Glomerular visceral epithelial cell (primary cell): ENCODE measurements at regions not wholly inside any gene's neighbourhood (a gene's known extent, or its start where the extent isn't known, plus 50 kb on each side); places are given as distances from the start of the nearest gene placed in this dataset.

Experiments used
- DNase-seq: peaks from one replicate; pipeline ENCODE4 v3.0.0-alpha.2; 2016; ENCODE audit errors: extremely low spot score

DNA sequence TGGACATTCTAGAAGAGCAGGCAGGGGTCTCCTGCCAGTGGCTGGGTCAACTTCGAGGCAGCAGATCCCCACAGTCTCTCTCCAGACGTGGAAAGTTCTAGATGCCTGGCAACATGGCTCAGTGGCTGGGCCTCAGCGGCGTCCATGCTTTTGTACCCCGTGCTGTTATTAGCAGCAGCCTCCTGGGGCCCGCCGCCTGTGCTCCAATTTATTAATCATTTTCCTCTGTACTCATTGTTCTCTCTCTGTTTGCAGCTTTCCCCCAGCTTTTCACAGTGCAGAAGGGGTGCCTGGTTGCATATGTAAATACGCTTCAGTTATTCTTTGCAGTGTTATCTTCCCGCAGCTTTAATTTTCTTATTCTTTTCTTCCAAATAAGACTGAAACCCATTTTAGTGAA is 515.1 kb downstream of the TBC1D22A start:
- no peak for DNase-seq

GRCh38 chr22:47276991-47277390 is 514.5 kb downstream of the TBC1D22A start:
- no peak for DNase-seq

- DNase-seq, result no peak
Observed at GRCh38 chr22:47276450-47276820, 514.0 kb downstream of the TBC1D22A start.

DNA sequence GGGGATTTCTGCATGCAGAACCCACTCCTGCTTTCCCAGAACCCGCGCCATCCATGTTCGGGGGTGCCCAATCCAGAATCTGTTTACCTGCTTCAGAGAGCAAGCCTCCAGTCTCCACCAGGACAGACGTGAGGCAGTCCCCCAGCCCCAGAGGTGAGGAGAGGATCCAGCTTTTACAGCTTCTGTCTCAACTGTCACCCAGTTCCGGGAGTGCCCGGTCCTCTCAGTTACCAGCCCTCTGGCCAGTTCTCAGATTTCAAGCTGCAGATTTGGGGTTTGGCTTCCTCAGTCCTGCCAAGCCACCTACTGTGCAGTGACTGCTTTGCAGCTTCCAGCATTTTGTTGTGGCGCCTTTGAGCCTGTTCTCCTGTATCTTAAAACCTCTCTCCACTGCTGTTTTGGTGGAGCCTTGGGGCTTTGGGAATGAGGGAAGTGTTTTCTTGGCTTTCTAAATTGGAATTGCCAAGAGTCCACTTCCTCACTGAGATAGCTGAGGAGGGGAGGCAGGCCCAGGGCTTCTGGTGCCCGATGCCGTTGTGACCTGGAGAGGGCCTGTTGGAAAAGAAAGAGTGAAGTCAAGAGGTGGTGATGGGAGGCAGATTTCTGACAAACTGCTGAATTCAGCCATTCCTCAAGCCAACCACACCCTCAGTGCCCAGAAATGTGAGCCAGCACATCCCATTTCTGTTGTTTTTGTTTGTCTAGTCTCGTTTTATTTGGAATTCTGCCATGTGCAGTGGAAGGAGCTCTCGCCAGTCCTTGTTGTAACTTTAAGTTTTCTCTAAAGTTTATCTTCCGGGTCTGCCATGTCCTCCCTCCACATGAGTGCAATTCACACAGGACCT is 513.4 kb downstream of the TBC1D22A start:
- no peak for DNase-seq

DNA sequence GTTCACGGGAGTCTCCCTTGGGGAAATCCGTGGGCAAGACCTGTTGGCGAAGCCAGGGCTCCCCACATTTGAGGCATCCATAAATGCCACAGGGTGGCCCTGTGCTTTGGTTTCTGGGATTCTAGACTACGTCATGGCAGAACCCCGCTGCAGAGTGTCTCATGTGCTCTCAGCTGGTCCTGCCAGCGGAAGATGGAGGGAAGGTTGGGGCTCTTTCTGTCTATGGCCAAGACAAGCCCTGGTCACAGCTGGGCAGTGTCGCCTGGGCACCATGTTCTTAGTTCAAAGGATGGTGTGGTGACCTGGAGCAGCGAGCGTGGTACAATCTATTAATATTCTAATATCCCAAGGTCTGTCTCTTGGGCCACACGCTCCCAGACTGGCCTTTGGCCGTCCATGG is 511.7 kb downstream of the TBC1D22A start:
- DNase-seq, result no peak

DNA sequence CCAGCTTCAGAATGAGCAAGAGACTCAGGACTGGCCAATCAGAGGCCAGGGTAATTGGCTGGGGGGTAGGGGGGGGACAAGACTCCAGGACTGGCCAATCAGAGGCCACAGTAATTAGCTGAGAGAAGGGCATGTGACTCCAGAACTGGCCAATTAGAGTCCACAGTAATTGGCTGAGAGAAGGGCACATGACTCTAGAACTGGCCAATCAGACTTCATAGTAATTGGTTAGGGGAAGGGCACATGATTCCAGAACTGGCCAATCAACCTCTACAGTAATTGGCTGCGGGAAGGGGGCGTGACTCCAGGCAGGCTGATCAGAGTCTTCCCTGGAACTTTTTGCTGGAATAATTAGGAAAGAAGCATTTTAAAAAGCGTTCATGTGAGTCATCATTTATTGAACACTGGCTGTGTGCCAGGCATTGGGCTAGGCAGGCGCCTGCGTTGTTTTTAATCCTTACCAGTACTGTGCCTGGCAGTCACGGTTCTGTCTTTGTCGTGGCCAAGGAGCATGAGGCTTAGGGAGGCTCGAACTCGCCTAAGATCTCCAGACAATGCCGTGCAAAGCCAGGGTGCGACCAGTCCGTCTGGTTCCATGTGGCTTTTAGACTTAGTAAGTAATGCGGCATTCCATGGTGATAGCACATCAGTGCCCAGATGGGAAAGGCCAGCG is 508.1 kb downstream of the TBC1D22A start:
- no peak for DNase-seq

DNA sequence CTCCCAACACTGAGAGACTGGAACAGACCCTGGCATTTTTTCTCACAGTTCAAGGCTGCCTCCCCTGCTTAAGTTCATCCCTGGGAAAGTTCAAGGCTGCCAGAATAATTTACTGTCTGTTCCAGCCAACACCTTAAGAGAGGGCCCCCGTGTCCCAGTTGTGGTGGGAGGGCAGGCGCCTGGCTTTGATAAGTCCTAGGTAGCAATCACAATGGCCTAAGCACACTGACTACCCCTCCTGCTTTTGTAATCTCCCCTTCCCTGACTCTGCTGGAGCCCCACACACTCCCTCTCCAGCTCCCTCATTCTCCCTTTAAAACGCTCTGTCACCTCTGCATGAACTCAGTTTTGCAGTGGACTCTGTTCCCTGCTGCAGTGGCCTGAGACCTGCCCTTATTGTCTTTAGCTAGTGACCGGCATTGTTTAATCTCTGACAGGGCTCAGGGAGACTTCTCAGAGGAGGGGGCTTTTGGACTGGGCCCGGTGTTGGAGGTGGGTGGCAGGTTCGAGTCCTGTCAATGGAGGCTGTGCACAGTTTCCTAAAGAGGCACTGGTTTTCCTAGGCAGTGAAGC is 507.2 kb downstream of the TBC1D22A start:
- no peak for DNase-seq

DNA sequence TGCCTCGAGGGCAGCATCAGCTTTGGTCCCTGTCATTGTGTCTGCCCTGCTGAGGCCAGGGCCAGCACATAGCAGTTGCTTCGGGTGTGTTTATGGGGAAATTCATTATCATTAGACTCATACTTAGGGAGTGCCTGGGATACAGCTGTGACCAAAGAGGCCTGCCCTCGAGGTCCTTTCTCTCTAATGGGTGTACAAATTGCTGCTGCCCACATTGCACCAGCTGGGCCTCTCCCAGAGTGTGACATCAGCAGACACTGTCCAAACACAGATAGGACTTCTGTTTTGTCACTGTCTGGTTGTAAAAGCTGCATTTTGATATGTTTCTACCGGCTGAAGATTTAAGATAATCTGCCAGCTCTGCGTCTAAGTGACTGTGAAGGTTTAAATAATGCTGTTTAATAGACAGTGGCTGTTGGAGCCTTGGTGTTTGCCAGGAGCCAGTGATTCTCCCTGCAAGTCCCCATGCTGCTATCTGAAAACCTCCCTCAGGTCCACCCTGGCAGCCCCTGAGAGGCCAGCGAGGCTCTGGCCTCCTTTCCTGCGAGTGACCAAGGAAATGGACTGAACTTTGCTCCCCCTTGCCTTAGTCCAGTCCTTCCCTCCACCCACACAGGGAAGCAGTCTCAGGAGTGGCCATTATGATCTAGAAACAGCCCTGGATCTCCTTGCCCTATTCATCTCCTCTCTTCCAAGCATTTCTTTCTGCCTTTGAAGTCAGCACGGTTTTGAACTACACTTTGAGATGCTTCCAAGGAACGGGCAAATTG is 505.2 kb downstream of the TBC1D22A start:
- no peak for DNase-seq

- DNase-seq, result no peak
Observed at GRCh38 chr22:47266329-47266728, 503.9 kb downstream of the TBC1D22A start.

DNA sequence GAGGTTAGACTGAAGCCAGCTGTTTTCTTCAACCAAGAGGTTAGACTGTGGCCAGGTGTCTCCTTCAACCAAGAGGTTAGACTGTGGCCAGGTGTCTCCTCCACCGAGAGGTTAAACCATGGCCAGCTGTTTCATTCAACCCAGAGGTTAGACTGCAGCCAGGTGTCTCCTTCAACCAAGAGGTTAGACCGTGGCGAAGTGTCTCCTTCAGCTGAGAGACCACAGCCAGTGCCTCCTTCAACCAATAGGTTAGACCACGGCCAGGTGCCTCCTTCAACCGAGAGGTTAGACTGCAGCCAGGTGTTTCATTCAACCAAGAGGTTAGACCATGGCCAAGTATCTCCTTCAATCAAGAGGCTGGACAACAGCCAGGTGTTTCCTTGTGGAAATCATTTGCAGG is 498.1 kb downstream of the TBC1D22A start:
- DNase-seq, result no peak

DNA sequence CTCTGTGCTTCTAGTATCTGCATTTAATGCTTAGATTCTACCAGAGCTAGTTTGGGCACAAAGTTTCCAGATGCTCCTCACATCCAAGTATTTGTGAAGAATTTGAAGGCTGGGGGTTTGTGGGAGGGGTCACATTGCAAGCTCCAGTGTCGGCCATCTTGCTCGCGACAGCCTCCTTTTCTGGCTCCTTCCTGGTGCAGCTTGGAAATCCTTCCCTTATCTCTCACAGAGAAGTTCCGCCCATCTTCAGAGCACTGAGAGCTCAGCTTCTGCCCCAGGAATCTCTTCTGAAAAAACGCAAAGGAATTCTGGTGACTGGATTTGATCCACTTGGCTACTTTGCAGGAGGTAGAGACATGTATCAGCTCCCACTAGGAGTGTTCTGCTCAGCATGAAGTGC is 497.5 kb downstream of the TBC1D22A start:
- no peak for DNase-seq

GRCh38 chr22:47259049-47259448 is 496.6 kb downstream of the TBC1D22A start:
- DNase-seq, result no peak

DNA sequence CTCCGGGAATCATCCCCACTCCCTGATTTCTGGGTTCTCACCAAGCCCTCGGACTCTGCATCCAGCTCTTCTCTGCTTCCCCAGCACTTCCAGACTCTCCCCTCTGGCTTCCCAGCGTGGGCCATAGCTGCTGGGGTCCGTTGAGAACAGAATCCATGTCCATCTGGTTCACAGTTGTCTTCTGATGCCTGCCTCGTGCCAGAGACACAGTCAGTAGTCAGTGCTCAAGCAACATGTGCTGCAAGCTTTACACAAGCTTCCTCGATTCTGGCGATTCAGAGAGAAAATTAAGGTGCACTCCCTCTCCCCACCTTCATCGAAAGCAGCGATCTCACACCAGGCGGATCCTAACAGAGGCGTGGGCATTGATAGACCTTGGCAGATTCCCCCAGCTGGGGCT is 495.5 kb downstream of the TBC1D22A start:
- DNase-seq, result no peak

- DNase-seq, result no peak
Observed at GRCh38 chr22:47257566-47257965, 495.1 kb downstream of the TBC1D22A start.

DNA sequence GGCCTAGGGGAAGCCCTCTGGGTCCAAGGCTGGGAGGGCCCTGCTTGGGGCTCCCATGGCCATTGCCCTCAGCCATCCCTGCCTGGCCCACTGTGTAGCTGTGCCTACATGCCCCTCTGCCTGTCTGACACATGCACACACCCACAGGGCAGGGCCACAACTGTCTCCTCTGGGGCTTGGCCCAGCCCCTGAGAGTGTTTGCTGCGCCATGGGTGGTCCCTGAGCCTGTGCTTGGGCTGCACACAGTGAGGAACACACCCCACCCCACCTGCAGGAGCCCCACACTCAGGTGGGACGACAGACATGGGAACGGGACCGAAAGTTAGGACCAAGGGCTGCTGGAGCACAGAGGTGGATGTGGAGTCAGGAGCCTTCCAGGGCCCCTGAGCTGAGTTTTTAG is 489.5 kb downstream of the TBC1D22A start:
- no peak for DNase-seq

GRCh38 chr22:47250995-47251765 is 488.7 kb downstream of the TBC1D22A start:
- DNase-seq, result no peak

- no peak for DNase-seq
Observed at GRCh38 chr22:47249370-47249928, 487.0 kb downstream of the TBC1D22A start.

- DNase-seq, result no peak
Observed at GRCh38 chr22:47248925-47249324, 486.5 kb downstream of the TBC1D22A start.

DNA sequence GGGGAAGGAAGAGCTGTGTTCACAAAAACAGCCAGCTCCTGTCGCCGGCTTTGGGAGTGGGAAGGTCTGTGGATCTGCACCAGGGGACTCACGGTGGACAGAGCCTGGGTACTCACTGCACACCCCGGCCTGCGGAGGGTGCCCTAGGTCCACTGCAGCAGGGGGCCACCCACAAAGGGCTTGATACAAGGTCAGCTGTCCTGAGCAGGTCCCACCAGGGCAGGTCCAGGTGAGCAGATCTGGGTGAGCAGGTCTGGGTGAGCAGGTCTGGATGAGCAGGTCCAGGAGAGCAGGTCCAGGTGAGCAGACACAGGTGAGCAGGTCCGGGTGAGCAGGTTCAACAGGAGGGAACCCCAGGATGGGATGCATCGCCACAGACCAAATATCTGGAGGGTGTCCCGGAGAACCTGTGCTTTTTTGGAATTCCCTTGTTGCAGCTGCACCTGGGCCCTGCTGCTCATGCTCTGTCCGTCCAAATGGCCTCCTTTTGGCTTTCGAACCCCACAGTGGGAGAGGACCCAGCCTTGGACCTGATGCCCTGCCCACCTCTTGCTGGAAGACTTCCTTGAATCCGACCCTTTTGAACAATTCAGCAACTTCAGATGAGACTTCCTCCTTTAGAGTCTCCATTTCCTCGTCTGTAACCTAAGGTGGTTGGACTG is 485.3 kb downstream of the TBC1D22A start:
- no peak for DNase-seq

GRCh38 chr22:47245786-47246185 is 483.3 kb downstream of the TBC1D22A start:
- no peak for DNase-seq

DNA sequence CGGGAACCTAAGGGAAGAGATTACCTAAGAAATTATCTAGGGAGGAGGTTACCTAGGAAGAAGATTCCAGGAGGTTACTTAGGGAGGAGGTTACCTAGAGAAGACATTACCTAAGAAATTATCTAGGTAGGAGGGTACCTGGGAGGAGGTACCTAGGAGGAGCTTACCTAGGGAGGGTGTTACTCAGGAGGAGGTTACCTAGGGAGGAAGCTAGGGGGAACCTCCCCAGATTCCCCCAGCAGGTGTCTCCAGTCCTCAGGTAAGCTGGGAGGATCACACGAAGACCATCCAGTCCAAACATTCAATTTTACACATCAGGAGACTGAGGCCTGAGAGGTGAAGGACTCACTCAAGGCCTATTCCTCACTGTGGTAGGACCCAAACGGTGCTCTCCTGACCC is 482.8 kb downstream of the TBC1D22A start:
- no peak for DNase-seq
